GM18508 (cell line): ENCODE measurements at regions not wholly inside any gene's neighbourhood (a gene's known extent, or its start where the extent isn't known, plus 50 kb on each side); places are given as distances from the start of the nearest gene placed in this dataset.
A peak's percentile ranks its signal among the peaks of the same experiment; 100 is the strongest.
"Not testable (repeated sequence)": the region's sequence is repeated elsewhere in the genome, so short reads cannot be mapped to it uniquely, and the experiment has no call there.

Source experiments
- ATAC-seq: cut with Tn5 transposase; IDR thresholded peaks from one replicate; pipeline ENCODE4 v1.9.1; 2021; ENCODE audit warnings: moderate number of reproducible peaks; ENCODE audit not compliant: insufficient read depth, unreplicated experiment

- ATAC-seq = no peak
These were observed 300.7 kb upstream of the MIR17HG start for GRCh38 chr13:91046715-91047327.

DNA sequence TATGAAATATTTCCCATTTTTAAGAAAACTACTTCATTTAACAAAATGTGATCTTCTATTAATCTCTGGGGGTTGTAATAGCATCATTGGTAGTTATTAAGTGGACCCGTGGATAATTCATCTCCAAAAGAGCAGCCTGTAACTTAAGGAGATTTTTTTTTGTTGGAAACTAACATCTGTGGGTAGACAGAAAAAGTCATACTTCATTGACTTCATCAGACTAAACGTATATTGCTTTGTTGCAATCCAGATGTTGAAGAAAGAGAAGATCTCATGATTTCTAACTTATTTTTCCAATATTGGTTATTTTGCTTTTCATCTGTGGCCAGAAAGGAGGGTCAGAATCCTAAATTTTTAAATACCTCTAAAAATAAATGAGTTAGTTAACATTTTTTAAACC lies 296.5 kb upstream of the MIR17HG start:
- no peak for ATAC-seq

- ATAC-seq = no peak
These were observed 294.6 kb upstream of the MIR17HG start for GRCh38 chr13:91052876-91053275.

DNA sequence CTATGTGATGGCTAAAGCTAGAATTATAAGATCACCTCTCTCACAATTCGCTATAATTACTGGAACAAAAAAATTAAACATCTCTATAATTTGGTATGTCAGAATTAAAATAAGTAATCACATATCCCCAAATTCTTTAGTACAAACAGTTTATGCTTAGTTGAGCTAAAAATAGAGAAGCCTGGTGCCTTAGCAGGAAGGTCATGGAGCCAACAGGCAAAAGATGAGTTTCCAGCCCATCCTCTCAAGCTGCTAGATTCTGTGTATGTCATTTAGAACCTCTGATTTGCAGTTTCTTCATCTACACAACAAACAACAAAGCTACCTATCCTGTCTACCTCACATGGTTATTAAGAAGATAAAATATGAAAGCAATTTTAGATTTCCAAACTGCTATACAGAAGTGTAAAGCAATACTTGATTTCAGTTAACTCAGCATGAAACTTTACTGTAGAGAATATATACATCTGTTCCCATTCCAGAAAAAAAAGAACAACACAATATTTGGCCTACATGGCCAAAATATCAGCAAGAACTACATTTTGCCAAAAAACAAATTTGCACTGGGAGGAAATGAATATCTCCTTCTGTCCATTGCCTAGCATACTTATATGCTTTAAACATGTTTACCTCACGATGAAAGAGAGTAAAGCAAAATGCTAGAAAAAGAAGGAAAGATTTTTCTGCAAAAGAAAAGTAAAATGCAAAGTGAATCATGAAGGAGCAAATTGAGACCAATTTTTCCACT lies 294.0 kb upstream of the MIR17HG start:
- ATAC-seq = no peak

GRCh38 chr13:91054902-91055301 lies 292.6 kb upstream of the MIR17HG start:
- no peak for ATAC-seq

DNA sequence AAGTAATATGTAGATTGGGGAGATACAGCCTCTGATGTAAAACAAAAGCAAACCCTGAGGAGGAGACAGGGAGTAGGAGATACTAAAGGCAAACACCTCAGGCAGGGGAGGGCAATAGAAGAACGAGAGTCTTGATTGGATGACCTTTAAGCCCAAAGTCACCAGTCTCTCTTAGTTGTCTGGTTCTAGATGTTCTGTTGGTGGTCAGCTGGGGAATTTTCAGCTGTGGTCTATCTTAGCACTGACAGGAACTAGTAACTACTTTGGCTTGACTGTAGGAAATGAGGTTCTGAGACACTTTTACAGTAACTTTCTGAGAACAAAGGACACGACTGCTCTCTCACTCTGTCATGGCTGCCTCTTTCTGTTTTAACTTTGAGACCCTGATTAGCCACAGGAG lies 290.7 kb upstream of the MIR17HG start:
- peak; percentile 93 for ATAC-seq

DNA sequence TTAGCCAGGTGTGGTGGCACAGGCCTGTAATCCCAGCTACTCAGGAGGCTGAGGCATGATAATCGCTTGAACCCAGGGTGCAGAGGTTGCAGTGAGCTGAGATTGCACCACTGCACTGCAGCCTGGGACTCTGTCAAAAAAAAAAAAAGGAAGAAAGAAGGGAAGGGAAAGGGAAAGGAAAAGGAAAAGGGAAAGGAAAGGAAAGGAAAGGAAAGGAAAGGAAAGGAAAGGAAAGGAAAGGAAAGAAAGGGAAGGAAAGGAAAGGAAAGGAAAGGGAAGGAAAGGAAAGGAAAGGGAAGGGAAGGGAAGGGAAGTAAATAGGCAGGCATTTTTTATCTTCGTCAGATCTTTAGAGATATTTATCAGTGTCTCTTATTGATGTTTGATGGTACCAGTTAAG lies 290.0 kb upstream of the MIR17HG start:
- not testable (repeated sequence) for ATAC-seq

- no peak for ATAC-seq
These were observed 289.4 kb upstream of the MIR17HG start for GRCh38 chr13:91058066-91058465.

DNA sequence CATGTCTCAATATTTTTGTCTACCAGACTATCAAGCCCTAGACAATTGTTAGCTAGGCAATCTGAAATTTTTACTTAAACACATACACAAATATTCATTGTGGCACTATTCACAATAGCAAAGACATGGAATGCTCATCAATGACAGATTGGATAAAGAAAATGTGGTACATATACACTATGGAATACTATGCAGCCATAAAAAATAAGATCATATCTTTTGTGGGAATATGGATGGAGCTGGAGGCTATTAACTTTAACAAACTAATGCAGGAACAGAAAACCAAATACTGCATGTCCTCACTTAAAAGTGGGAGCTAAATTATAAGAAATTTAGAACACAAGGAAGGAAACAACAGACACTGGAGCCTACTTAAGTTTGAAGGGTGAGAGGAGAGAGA lies 288.6 kb upstream of the MIR17HG start:
- no peak for ATAC-seq

- ATAC-seq = no peak
These were observed 280.7 kb upstream of the MIR17HG start for GRCh38 chr13:91066745-91067144.

- ATAC-seq = no peak
These were observed 275.0 kb upstream of the MIR17HG start for GRCh38 chr13:91072486-91072885.

DNA sequence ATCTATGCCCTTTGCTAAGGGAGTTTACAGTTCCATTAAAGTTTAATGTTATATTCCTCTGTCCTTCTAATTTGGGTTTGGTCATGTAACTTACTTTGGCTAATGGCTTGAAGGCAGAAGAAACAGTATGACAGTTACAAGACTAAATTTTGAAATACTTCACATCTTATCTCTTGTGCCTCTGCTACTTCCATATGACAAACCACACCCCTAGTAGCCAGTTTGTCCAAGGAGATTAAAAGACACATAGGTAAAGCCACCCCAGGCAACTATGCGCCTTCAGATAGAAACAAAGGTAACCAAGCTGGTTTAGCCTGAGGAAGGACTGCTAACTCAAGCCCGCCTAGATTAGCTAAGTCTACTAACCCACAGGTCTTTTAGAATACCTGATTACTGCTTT lies 273.4 kb upstream of the MIR17HG start:
- no peak for ATAC-seq

- no peak for ATAC-seq
These were observed 270.7 kb upstream of the MIR17HG start for GRCh38 chr13:91076830-91077229.

DNA sequence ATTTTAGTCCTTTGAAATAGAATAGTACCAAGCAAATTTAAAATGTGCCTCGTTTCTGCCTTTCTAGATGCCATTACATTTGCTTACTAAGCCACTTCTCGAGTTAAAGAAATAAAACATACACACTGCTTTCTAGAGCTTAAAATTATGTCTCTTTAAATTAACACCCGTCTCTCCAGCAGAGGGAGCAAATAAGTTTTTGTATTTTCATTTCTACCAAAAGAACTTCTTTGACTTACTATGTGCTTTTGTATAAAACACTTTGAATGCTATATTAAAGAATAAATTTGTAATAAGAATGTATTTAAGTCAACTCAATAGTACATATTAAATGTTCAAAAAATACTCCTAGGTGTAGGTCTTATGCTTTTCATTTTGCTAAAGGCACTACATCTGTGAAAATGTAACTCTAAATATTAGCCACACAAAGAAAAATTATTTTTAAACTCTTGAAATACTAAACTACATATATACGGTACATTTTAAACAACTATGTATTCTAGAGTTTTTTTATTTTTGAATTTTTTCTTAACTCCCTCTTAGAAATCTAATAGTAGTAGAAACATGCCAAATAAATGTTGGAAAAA lies 269.3 kb upstream of the MIR17HG start:
- no peak for ATAC-seq

DNA sequence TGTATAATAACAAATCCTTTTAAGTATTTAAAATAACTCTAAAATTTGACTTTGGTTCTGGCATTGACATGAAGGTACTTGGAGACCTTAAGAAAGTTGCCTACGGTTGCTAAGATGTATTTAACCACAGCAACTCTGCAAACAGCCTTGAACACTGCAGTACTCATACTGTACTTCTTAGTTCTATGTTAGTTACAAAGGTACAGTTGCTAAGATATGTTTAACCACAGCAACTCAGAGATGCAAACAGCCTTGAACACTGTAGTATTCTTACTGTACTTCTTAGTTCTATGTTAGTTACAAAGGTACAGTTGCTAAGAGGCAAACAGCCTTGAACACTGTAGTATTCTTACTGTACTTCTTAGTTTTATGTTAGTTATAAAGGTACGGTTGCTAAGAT lies 268.3 kb upstream of the MIR17HG start:
- ATAC-seq = no peak

- no peak for ATAC-seq
These were observed 262.4 kb upstream of the MIR17HG start for GRCh38 chr13:91085127-91085526.

- ATAC-seq = no peak
These were observed 260.4 kb upstream of the MIR17HG start for GRCh38 chr13:91086936-91087716.

GRCh38 chr13:91097269-91097668 lies 250.2 kb upstream of the MIR17HG start:
- no peak for ATAC-seq

- no peak for ATAC-seq
These were observed 247.6 kb upstream of the MIR17HG start for GRCh38 chr13:91099877-91100276.

DNA sequence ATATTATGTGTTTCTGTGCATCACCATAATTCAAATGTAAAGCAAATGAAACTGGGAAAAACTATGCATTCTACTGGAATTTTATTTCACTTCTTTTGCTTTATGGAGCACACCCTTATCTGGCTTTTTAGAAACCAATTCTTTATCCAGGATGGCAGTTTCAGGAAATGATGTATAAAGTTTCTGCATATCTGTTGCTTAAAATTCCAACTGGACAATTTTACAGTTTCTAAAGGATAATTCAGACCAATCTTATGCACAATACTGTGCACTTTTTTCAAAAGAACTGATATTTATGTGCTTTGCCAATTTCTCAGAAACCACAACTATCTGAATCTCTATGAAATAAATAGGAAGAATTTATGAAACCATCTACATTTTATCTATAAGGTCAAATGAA lies 246.5 kb upstream of the MIR17HG start:
- ATAC-seq = no peak

DNA sequence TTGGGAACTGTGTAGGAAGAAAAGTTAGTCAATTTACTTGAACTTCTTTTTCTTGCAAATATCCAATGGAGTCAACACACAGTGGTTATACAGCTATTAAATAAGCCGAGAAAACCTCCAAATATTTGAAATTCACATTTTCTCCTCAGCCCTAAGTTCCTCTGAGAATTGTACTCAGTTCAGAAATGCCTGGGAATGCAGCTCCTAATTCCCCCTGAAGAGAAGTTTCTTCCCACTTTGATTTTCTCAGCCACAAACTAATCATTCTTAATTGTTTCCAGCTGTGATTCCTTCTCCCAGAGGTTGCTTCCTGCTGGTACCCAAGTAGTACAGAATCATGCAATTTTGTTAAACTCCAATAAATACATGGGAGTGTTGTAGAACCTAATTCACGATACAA lies 246.1 kb upstream of the MIR17HG start:
- no peak for ATAC-seq
